Panc1 (cell line): ENCODE measurements at regions not wholly inside any gene's neighbourhood (a gene's known extent, or its start where the extent isn't known, plus 50 kb on each side); places are given as distances from the start of the nearest gene placed in this dataset.
"Not testable (repeated sequence)": the region's sequence is repeated elsewhere in the genome, so short reads cannot be mapped to it uniquely, and the experiment has no call there.

Experiments
- ATAC-seq: fragments of 200-7000 bp; cut with Tn5 transposase; 2 replicates; pipeline ENCODE4 v1.9.1; 2020; ENCODE audit warnings: mild to moderate bottlenecking, moderate library complexity
- BruUV-seq: library from RNA; stranded (reverse); fragments of 400-500 nt; replicated peaks from 2 replicates; lab custom pipeline; 2021; lab: Mats Ljungman, UMichigan
- CTCF ChIA-PET: fragments of 300-600 bp; sonication (Branson Sonifier 250); formaldehyde crosslinking; loops from one replicate; lab custom pipeline; 2022; ENCODE audit warnings: antibody characterized with exemption; lab: Charles Lee
- POLR2A ChIA-PET: fragments of 300-600 bp; sonication (Branson Sonifier 250); formaldehyde crosslinking; loops from one replicate; lab custom pipeline; 2022; ENCODE audit warnings: antibody characterized with exemption; lab: Charles Lee
- DNase-seq: peaks from one replicate; pipeline ENCODE4 v3.0.0-alpha.2; 2010; ENCODE audit warnings: low read depth, low spot score
- H3K27ac ChIP-seq: 2 replicates; pipeline ENCODE4 v1.5.1; 2011; ENCODE audit warnings: mild to moderate bottlenecking, low read length, inconsistent platforms
- H3K27me3 ChIP-seq: fragments of 200-500 bp; sonication (Bioruptor generic); 2 replicates; pipeline ENCODE4 v1.6.0; 2014; ENCODE audit warnings: low read length, inconsistent platforms; ENCODE audit not compliant: control insufficient read depth, insufficient read depth
- H3K36me3 ChIP-seq: fragments of 200-500 bp; sonication (Bioruptor generic); 2 replicates; pipeline ENCODE4 v1.5.1; 2014; ENCODE audit warnings: inconsistent platforms, mild to moderate bottlenecking, low read length, moderate library complexity; ENCODE audit not compliant: control insufficient read depth, insufficient read depth
- H3K4me1 ChIP-seq: 2 replicates; pipeline ENCODE4 v1.5.1; 2011; ENCODE audit warnings: inconsistent platforms, mild to moderate bottlenecking, low read length, moderate library complexity; ENCODE audit not compliant: control insufficient read depth, insufficient read depth
- H3K4me3 ChIP-seq, 2 experiments: 2 replicates each; pipeline ENCODE4 v1.5.1; 2011 to 2012; ENCODE audit warnings: low read depth in 2 of 2, low read length in 2 of 2, mild to moderate bottlenecking in 2 of 2, inconsistent platforms in 1 of 2, moderate library complexity in 1 of 2
- H3K9me3 ChIP-seq: fragments of 200-500 bp; sonication (Bioruptor generic); 2 replicates; pipeline ENCODE4 v1.5.1; 2014; ENCODE audit warnings: low read depth, mild to moderate bottlenecking, inconsistent platforms, low read length, moderate library complexity; ENCODE audit not compliant: control insufficient read depth, insufficient read depth
- CTCF ChIP-seq: fragments of 450-650 bp; IDR thresholded peaks from 2 replicates; pipeline ENCODE4 v1.5.1; 2017; ENCODE audit warnings: mild to moderate bottlenecking
- POLR2AphosphoS5 ChIP-seq: IDR thresholded peaks from 2 replicates; pipeline ENCODE4 v1.6.1; 2012; ENCODE audit warnings: mild to moderate bottlenecking, low read depth, low read length, moderate library complexity
- SIN3A ChIP-seq: IDR thresholded peaks from 2 replicates; pipeline ENCODE4 v1.6.1; 2012; ENCODE audit warnings: low read depth, mild to moderate bottlenecking, low read length, moderate library complexity, borderline replicate concordance; ENCODE audit not compliant: insufficient read depth
- TCF7L2 ChIP-seq: IDR thresholded peaks from 2 replicates; pipeline ENCODE4 v1.6.1; 2011; ENCODE audit warnings: mild to moderate bottlenecking, low read depth, low read length, inconsistent platforms
- in situ Hi-C: cut with HindIII; loops from 2 replicates; pipeline ENCODE4 v1.10.0; 2016; ENCODE audit warnings: low sequenced_read_pairs, low pct_unique_long_range_greater_than_20kb
- intact Hi-C: fragments of 100-400 bp; cut with micrococcal nuclease; formaldehyde crosslinking; loops from one replicate; pipeline ENCODE4 v1.10.0; 2022; ENCODE audit not compliant: unreplicated experiment
- TF ChIP-seq, protein P1 (sequence below), 2 experiments: IDR thresholded peaks; 2 replicates each; pipeline ENCODE4 v1.6.1; 2011 to 2012; ENCODE audit warnings: low read depth in 2 of 2, control low read depth in 1 of 2, low read length in 1 of 2, mild to moderate bottlenecking in 1 of 2, moderate library complexity in 1 of 2; ENCODE audit not compliant: insufficient read depth in 1 of 2

GRCh38 chr2:7653617-7654016, 736.4 kb downstream of the RNF144A start:
- CTCF ChIA-PET, result no interaction called here
- TF ChIP-seq POLR2AphosphoS5, result no peak
- TF ChIP-seq, protein P1, sequence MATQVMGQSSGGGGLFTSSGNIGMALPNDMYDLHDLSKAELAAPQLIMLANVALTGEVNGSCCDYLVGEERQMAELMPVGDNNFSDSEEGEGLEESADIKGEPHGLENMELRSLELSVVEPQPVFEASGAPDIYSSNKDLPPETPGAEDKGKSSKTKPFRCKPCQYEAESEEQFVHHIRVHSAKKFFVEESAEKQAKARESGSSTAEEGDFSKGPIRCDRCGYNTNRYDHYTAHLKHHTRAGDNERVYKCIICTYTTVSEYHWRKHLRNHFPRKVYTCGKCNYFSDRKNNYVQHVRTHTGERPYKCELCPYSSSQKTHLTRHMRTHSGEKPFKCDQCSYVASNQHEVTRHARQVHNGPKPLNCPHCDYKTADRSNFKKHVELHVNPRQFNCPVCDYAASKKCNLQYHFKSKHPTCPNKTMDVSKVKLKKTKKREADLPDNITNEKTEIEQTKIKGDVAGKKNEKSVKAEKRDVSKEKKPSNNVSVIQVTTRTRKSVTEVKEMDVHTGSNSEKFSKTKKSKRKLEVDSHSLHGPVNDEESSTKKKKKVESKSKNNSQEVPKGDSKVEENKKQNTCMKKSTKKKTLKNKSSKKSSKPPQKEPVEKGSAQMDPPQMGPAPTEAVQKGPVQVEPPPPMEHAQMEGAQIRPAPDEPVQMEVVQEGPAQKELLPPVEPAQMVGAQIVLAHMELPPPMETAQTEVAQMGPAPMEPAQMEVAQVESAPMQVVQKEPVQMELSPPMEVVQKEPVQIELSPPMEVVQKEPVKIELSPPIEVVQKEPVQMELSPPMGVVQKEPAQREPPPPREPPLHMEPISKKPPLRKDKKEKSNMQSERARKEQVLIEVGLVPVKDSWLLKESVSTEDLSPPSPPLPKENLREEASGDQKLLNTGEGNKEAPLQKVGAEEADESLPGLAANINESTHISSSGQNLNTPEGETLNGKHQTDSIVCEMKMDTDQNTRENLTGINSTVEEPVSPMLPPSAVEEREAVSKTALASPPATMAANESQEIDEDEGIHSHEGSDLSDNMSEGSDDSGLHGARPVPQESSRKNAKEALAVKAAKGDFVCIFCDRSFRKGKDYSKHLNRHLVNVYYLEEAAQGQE (IDR thresholded peaks at IDR 0.05; ENCODE audit: insufficient read depth in 1 of 2, low read depth in 2 of 2, low read length in 1 of 2), result no peak
- no peak for TF ChIP-seq CTCF
- no peak for TF ChIP-seq SIN3A
- no peak for TF ChIP-seq TCF7L2
- BruUV-seq, result no TSS peak

GRCh38 chr2:7655629-7656028, 738.4 kb downstream of the RNF144A start:
- no TSS peak for BruUV-seq
- DNase-seq, result no peak
- TF ChIP-seq SIN3A, result no peak
- no peak for TF ChIP-seq TCF7L2
- TF ChIP-seq CTCF, result no peak
- TF ChIP-seq POLR2AphosphoS5, result no peak

More at GRCh38 chr2:7653617-7654016, 736.4 kb downstream of the RNF144A start:
- H3K36me3 ChIP-seq, result no peaks in the 10 kb centered on the region
- intact Hi-C loops (no loop called here), in situ Hi-C loops (no loop called here)
- no peak overlapping the region for H3K27ac ChIP-seq
- ATAC-seq (no peak), DNase-seq (no peak)
- no peak overlapping the region for H3K4me3 ChIP-seq
- no peaks in the 10 kb centered on the region for H3K4me1 ChIP-seq
- POLR2A ChIA-PET, result no interaction called here
- H3K27me3 ChIP-seq, result no peaks in the 10 kb centered on the region
- no peaks in the 10 kb centered on the region for H3K9me3 ChIP-seq

GRCh38 chr2:7657526-7657925, 740.3 kb downstream of the RNF144A start:
- H3K27me3 ChIP-seq, H3K9me3 ChIP-seq, ATAC-seq, DNase-seq, H3K36me3 ChIP-seq, H3K4me1 ChIP-seq, CTCF ChIA-PET, intact Hi-C loops, H3K4me3 ChIP-seq, in situ Hi-C loops, H3K27ac ChIP-seq, BruUV-seq, POLR2A ChIA-PET: not testable (repeated sequence)

More at GRCh38 chr2:7655629-7656028, 738.4 kb downstream of the RNF144A start:
- CTCF ChIA-PET, result no interaction called here
- in situ Hi-C loops, result no loop called here
- Histone ChIP-seq H3K36me3 (no peaks in the 10 kb centered on the region), H3K4me3 (no peak overlapping the region), H3K27ac (no peak overlapping the region), H3K27me3 (no peaks in the 10 kb centered on the region), H3K4me1 (no peaks in the 10 kb centered on the region), H3K9me3 (no peaks in the 10 kb centered on the region)
- POLR2A ChIA-PET, result no interaction called here
- intact Hi-C loops, result no loop called here
- no peak for ATAC-seq
